HG03175 (cell line): ENCODE measurements at regions not wholly inside any gene's neighbourhood (a gene's known extent, or its start where the extent isn't known, plus 50 kb on each side); places are given as distances from the start of the nearest gene placed in this dataset.
"Not testable (repeated sequence)": the region's sequence is repeated elsewhere in the genome, so short reads cannot be mapped to it uniquely, and the experiment has no call there.

Experiments
- ATAC-seq: cut with Tn5 transposase; IDR thresholded peaks from one replicate; pipeline ENCODE4 v1.9.1; 2021; ENCODE audit warnings: mild to moderate bottlenecking, moderate library complexity; ENCODE audit not compliant: unreplicated experiment

GRCh38 chr11:134851503-134852224 lies 439.6 kb upstream of the B3GAT1 start:
- not testable (repeated sequence) for ATAC-seq

GRCh38 chr11:134850566-134850965 lies 438.5 kb upstream of the B3GAT1 start:
- ATAC-seq: no peak

- ATAC-seq: no peak
Measured at GRCh38 chr11:134849833-134850232, 437.8 kb upstream of the B3GAT1 start.

GRCh38 chr11:134847083-134847715 lies 435.2 kb upstream of the B3GAT1 start:
- no peak for ATAC-seq

GRCh38 chr11:134846328-134847082 lies 434.5 kb upstream of the B3GAT1 start:
- no peak for ATAC-seq

- ATAC-seq: no peak
Measured at GRCh38 chr11:134845474-134846327, 433.7 kb upstream of the B3GAT1 start.

GRCh38 chr11:134844838-134845237 lies 432.8 kb upstream of the B3GAT1 start:
- no peak for ATAC-seq

- ATAC-seq: no peak
Measured at GRCh38 chr11:134843735-134844134, 431.7 kb upstream of the B3GAT1 start.

- ATAC-seq: no peak
Measured at GRCh38 chr11:134843020-134843419, 431.0 kb upstream of the B3GAT1 start.

- no peak for ATAC-seq
Measured at GRCh38 chr11:134841972-134842371, 429.9 kb upstream of the B3GAT1 start.

- no peak for ATAC-seq
Measured at GRCh38 chr11:134841411-134841810, 429.4 kb upstream of the B3GAT1 start.

GRCh38 chr11:134840945-134841344 lies 428.9 kb upstream of the B3GAT1 start:
- ATAC-seq: no peak

GRCh38 chr11:134840165-134840564 lies 428.1 kb upstream of the B3GAT1 start:
- ATAC-seq: not testable (repeated sequence)

GRCh38 chr11:134838708-134839107 lies 426.7 kb upstream of the B3GAT1 start:
- no peak for ATAC-seq

- ATAC-seq: no peak
Measured at GRCh38 chr11:134837887-134838232, 425.8 kb upstream of the B3GAT1 start.

- no peak for ATAC-seq
Measured at GRCh38 chr11:134837166-134837886, 425.3 kb upstream of the B3GAT1 start.

GRCh38 chr11:134836561-134836960 lies 424.5 kb upstream of the B3GAT1 start:
- no peak for ATAC-seq

- no peak for ATAC-seq
Measured at GRCh38 chr11:134835561-134835960, 423.5 kb upstream of the B3GAT1 start.

GRCh38 chr11:134830312-134830711 lies 418.3 kb upstream of the B3GAT1 start:
- ATAC-seq: no peak

- no peak for ATAC-seq
Measured at GRCh38 chr11:134823970-134824369, 411.9 kb upstream of the B3GAT1 start.
